AG08396 (cell line): ENCODE measurements at regions not wholly inside any gene's neighbourhood (a gene's known extent, or its start where the extent isn't known, plus 50 kb on each side); places are given as distances from the start of the nearest gene placed in this dataset.
"Not testable (repeated sequence)": the region's sequence is repeated elsewhere in the genome, so short reads cannot be mapped to it uniquely, and the experiment has no call there.

Source experiments
- DNase-seq: peaks from one replicate; pipeline ENCODE4 v3.0.0; 2012; ENCODE audit warnings: low spot score, mixed read lengths

GRCh38 chr12:85574291-85574690 is 261.9 kb downstream of the RASSF9 start:
- DNase-seq: no peak

- DNase-seq: peak; percentile 16
Observed at GRCh38 chr12:85575120-85576096, 260.8 kb downstream of the RASSF9 start.

- no peak for DNase-seq
Observed at GRCh38 chr12:85580562-85581168, 255.5 kb downstream of the RASSF9 start.

- DNase-seq: no peak
Observed at GRCh38 chr12:85587158-85587557, 249.1 kb downstream of the RASSF9 start.

GRCh38 chr12:85588221-85588620 is 248.0 kb downstream of the RASSF9 start:
- DNase-seq: no peak

GRCh38 chr12:85600841-85601240 is 235.4 kb downstream of the RASSF9 start:
- no peak for DNase-seq

- DNase-seq: no peak
Observed at GRCh38 chr12:85603556-85603955, 232.7 kb downstream of the RASSF9 start.

GRCh38 chr12:85606455-85606854 is 229.8 kb downstream of the RASSF9 start:
- DNase-seq: no peak

GRCh38 chr12:85609778-85610177 is 226.4 kb downstream of the RASSF9 start:
- DNase-seq: no peak

GRCh38 chr12:85610194-85610593 is 226.0 kb downstream of the RASSF9 start:
- DNase-seq: no peak

GRCh38 chr12:85616201-85616600 is 220.0 kb downstream of the RASSF9 start:
- DNase-seq: no peak

- DNase-seq: no peak
Observed at GRCh38 chr12:85617307-85618091, 218.7 kb downstream of the RASSF9 start.

- DNase-seq: no peak
Observed at GRCh38 chr12:85621041-85621440, 215.2 kb downstream of the RASSF9 start.

GRCh38 chr12:85623763-85624162 is 212.4 kb downstream of the RASSF9 start:
- DNase-seq: no peak

- no peak for DNase-seq
Observed at GRCh38 chr12:85625467-85625866, 210.7 kb downstream of the RASSF9 start.

GRCh38 chr12:85626001-85626783 is 210.0 kb downstream of the RASSF9 start:
- DNase-seq: peak; percentile 7

GRCh38 chr12:85626784-85627171 is 209.4 kb downstream of the RASSF9 start:
- no peak for DNase-seq

GRCh38 chr12:85627584-85627983 is 208.6 kb downstream of the RASSF9 start:
- no peak for DNase-seq

- DNase-seq: not testable (repeated sequence)
Observed at GRCh38 chr12:85628562-85628961, 207.6 kb downstream of the RASSF9 start.

GRCh38 chr12:85630851-85631250 is 205.4 kb downstream of the RASSF9 start:
- DNase-seq: no peak

GRCh38 chr12:85632390-85632789 is 203.8 kb downstream of the RASSF9 start:
- no peak for DNase-seq

- DNase-seq: no peak
Observed at GRCh38 chr12:85633491-85633890, 202.7 kb downstream of the RASSF9 start.
